A673 (cell line): ENCODE measurements at regions not wholly inside any gene's neighbourhood (a gene's known extent, or its start where the extent isn't known, plus 50 kb on each side); places are given as distances from the start of the nearest gene placed in this dataset.

Source experiments
- BruUV-seq: library from RNA; stranded (reverse); fragments of 400-500 nt; replicated peaks from 2 replicates; lab custom pipeline; 2021; lab: Mats Ljungman, UMichigan
- CTCF ChIA-PET: fragments of 300-600 bp; sonication (Branson Sonifier 250); formaldehyde crosslinking; loops from one replicate; lab custom pipeline; 2022; ENCODE audit warnings: antibody characterized with exemption; lab: Charles Lee
- POLR2A ChIA-PET: fragments of 300-600 bp; sonication (Branson Sonifier 250); formaldehyde crosslinking; loops from one replicate; lab custom pipeline; 2022; ENCODE audit warnings: antibody characterized with exemption; ENCODE audit not compliant: low non-redundant PET; lab: Charles Lee
- DNase-seq: peaks from one replicate; pipeline ENCODE4 v3.0.0-alpha.2; 2015; ENCODE audit warnings: low spot score
- H3K27ac ChIP-seq: fragments of 200-600 bp; sonication (generic); 2 replicates; pipeline ENCODE4 v1.5.1; 2016; ENCODE audit warnings: mixed run types, low read depth, mild to moderate bottlenecking, mixed read lengths, antibody characterized with exemption, low read length; ENCODE audit not compliant: poor library complexity, severe bottlenecking
- H3K27me3 ChIP-seq: fragments of 200-600 bp; sonication (generic); replicated peaks from 2 replicates; pipeline ENCODE4 v1.6.1; 2017; ENCODE audit warnings: mixed run types, low read depth, mild to moderate bottlenecking, mixed read lengths, antibody characterized with exemption, low read length; ENCODE audit not compliant: insufficient read depth, poor library complexity
- H3K36me3 ChIP-seq: fragments of 200-600 bp; sonication (generic); 2 replicates; pipeline ENCODE4 v1.6.1; 2016; ENCODE audit warnings: mixed run types, mild to moderate bottlenecking, mixed read lengths, antibody characterized with exemption, low read length; ENCODE audit not compliant: insufficient read depth, poor library complexity, severe bottlenecking
- H3K4me1 ChIP-seq: fragments of 200-600 bp; sonication (generic); 2 replicates; pipeline ENCODE4 v1.6.1; 2017; ENCODE audit warnings: mixed run types, mild to moderate bottlenecking, mixed read lengths, antibody characterized with exemption, low read length; ENCODE audit not compliant: insufficient read depth, poor library complexity, severe bottlenecking
- H3K4me3 ChIP-seq: fragments of 200-600 bp; sonication (generic); 2 replicates; pipeline ENCODE4 v1.5.1; 2016; ENCODE audit warnings: low read depth, mixed run types, mild to moderate bottlenecking, mixed read lengths, low read length; ENCODE audit not compliant: poor library complexity, severe bottlenecking
- H3K9me3 ChIP-seq: fragments of 200-600 bp; sonication (generic); 2 replicates; pipeline ENCODE4 v1.6.1; 2016; ENCODE audit warnings: mixed run types, low read depth, mild to moderate bottlenecking, mixed read lengths, antibody characterized with exemption, low read length; ENCODE audit not compliant: poor library complexity, severe bottlenecking
- CTCF ChIP-seq: fragments of 300-800, 200-600 bp; sonication (generic); conservative IDR thresholded peaks from 2 replicates; pipeline ENCODE4 v1.5.1; 2017; ENCODE audit warnings: low read depth, mild to moderate bottlenecking, antibody characterized with exemption, low read length, moderate library complexity, mixed read lengths
- EZH2 ChIP-seq: fragments of 200-600 bp; sonication (generic); IDR thresholded peaks from 2 replicates; pipeline ENCODE4 v1.6.1; 2017; ENCODE audit warnings: borderline replicate concordance, low read depth, mild to moderate bottlenecking, mixed read lengths, antibody characterized with exemption, low read length; ENCODE audit not compliant: poor library complexity, severe bottlenecking
- intact Hi-C: fragments of 100-400 bp; cut with micrococcal nuclease; formaldehyde crosslinking; loops from one replicate; pipeline ENCODE4 v1.10.0; 2022; ENCODE audit not compliant: unreplicated experiment

GRCh38 chr14:58871573-58871972 is 233.8 kb downstream of the DACT1 start:
- Histone ChIP-seq H3K9me3 (no peaks in the 10 kb centered on the region), H3K27ac (no peak overlapping the region), H3K27me3 (no peaks in the 10 kb centered on the region), H3K4me3 (no peak overlapping the region), H3K36me3 (no peaks in the 10 kb centered on the region), H3K4me1 (peaks cover 33% of the 10 kb centered on the region)
- BruUV-seq: no TSS peak
- ChIA-PET POLR2A (interaction anchor here (0.7 kb wide), 2 partner anchors 32 to 83 kb away, joined by 4 to 5 read pairs; no protein-coding TSS in a partner anchor), CTCF (no interaction called here)
- intact Hi-C loops: no loop called here
- peak; percentile 47 for DNase-seq
- TF ChIP-seq CTCF: no peak
- no peak for TF ChIP-seq EZH2

DNA sequence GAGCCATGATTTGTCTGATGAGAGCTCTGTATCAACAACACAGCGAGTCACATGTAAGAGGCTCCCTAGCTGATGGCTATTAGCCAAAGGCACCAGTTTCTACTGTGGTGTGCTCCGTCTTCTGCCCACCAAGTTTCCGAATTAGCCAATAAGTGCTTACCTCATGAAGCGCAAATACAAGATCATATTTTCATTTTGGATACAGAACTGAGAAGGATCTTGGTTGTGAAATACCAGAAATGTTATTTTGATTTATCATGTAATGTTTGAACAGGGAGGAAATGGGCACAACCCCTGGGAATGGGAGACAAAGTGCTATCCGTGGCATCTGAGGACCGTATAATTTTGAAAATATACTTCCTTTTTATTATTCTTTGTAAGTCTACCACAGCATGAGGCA is 234.3 kb downstream of the DACT1 start:
- Histone ChIP-seq H3K4me3 (no peak overlapping the region), H3K27me3 (no peaks in the 10 kb centered on the region), H3K9me3 (no peaks in the 10 kb centered on the region), H3K36me3 (no peaks in the 10 kb centered on the region), H3K4me1 (peaks cover 33% of the 10 kb centered on the region), H3K27ac (no peak overlapping the region)
- DNase-seq: peak; percentile 76
- no TSS peak for BruUV-seq
- CTCF ChIA-PET: no interaction called here
- POLR2A ChIA-PET: no interaction called here
- intact Hi-C loops: no loop called here
- TF ChIP-seq EZH2 (no peak), CTCF (no peak)

GRCh38 chr14:58873228-58873953 is 235.6 kb downstream of the DACT1 start:
- no peak overlapping the region for H3K27ac ChIP-seq
- H3K27me3 ChIP-seq: no peaks in the 10 kb centered on the region
- peaks cover 33% of the 10 kb centered on the region for H3K4me1 ChIP-seq
- no TSS peak for BruUV-seq
- intact Hi-C loops: no loop called here
- no peaks in the 10 kb centered on the region for H3K36me3 ChIP-seq
- H3K4me3 ChIP-seq: no peak overlapping the region
- TF ChIP-seq CTCF: no peak
- no peak for TF ChIP-seq EZH2
- CTCF ChIA-PET: no interaction called here
- no peaks in the 10 kb centered on the region for H3K9me3 ChIP-seq
- POLR2A ChIA-PET: no interaction called here
- DNase-seq: no peak
